HG02970 (cell line): ENCODE measurements at regions not wholly inside any gene's neighbourhood (a gene's known extent, or its start where the extent isn't known, plus 50 kb on each side); places are given as distances from the start of the nearest gene placed in this dataset.

Experiments used
- ATAC-seq: cut with Tn5 transposase; IDR thresholded peaks from one replicate; pipeline ENCODE4 v1.9.1; 2021; ENCODE audit warnings: mild to moderate bottlenecking, moderate library complexity, moderate number of reproducible peaks; ENCODE audit not compliant: unreplicated experiment, low FRiP score

DNA sequence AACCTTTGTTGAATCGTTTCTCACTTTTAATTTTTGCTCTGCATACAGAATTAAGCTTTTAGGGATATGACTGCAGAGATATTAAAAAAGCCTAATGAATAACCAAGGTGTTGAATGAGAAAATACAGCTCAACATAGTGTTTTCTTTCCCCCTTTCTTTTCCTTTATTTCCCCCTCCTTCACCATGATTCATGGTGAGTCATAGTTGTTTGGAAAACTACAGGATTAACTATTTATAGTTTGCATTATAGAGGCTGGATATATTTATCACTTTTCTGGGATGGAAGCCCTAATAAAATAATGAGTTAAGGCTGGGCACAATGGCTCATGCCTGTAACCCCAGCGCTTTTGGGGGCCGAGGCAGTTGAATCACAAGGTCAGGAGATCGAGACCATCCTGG, 115.0 kb downstream of the DNAJB9 start:
- ATAC-seq = no peak

DNA sequence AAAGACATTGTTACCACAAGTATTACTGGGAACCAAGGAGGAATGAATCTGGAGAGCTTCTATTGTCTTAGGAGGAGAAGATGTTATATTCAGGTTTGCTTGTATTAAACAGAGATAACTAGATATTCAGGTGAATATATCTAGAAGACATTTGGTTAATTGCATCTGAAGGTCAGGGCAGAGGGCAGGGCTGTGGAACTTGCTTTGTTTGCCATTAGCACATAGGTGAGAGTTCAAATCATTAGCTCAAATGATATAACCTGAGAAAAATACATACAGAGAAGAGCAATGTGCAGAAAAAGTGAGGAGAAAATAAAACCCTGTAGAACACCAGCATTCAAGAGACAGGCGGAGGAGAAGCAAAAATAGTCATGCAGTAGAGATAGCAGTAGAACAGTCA, 116.8 kb downstream of the DNAJB9 start:
- no peak for ATAC-seq

DNA sequence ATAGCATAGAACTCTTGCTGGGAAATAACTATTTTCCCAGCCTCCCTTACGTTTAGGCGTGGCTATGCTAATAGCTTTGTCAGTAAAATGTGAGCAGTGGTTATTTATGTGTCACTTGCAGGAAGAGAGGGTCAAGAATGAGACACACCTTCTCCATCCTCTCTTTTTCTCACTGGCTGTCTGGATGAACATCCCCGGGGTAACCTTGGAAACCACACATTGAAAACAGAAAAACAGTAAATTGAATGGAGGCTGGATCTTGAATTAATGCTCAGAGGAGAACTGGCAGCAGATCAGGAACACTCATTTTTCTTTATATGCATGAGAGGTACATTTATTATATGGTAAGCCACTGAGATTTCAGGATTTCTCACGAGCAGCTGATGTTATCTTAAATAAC, 127.6 kb downstream of the DNAJB9 start:
- no peak for ATAC-seq

DNA sequence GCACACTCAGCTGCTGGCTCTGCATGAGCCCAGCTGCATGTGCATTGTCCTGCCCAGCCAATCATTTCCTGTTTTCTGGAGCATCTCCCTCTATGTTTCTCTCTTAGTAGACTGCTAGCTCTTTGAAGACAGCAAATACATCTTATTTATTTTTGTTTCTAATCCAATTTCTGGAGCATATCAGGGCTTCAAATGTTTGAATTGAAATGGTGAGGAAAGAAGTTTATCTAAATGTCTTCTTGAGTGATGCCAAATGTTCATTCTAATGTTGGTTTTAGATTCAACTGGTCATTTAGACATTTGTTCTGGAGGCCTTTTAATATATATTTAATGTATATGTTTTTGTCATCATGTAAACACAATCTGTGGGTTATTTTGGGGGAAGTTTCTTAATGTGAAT, 141.9 kb downstream of the DNAJB9 start:
- no peak for ATAC-seq

DNA sequence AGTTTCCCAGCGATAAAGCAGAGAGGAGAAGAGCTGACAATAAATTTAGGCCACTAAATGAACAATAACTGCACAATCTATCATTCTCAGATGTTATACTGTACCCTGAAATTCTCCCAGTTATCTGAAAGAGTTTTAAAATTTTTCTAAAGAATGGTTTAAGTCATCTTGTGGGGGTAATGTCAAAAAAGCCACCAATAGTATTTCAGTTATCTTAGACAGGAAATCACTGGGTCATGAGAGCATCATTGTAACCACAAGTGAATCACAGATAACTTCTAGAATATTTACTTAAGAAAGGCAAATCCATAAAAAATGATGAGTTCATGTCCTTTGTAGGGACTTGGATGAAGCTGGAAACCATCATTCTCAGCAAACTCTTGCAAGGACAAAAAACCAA, 147.1 kb downstream of the DNAJB9 start:
- no peak for ATAC-seq

DNA sequence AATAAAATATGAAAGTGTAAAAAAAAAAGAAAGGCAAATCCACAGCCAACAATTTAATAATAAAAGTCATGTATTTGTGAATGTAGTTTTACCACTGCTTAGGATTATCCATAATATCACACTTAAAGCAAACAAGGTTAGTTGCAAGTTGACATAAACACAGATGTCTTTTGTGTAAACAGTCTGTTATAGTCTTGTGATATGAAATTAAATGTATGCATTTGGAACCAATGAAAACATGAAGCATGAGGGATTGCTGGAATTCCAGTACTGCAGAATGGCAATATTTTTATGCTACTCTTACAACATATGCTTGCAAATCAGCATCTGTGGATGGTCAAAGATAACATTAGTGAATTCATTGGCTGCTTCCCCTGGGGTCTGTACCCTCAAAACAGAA, 148.1 kb downstream of the DNAJB9 start:
- no peak for ATAC-seq

DNA sequence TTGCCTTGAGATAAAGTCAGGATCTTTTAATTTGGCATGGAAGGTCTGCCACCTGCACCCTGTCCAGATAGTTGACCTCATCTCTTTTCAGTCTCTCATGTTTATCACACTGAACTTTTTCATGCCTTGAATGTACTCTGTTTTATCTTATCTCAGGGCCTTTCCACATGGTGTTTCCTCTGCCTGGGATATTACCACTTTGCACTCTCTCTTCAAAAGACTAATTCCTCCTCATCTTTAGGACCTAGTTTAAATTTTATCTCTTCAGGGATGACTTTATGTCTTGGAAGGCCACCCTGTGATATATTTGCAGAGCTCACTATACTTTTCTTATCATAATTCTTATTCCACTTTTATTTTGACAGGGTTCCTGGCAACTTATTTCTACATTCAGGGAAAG, 150.0 kb downstream of the DNAJB9 start:
- no peak for ATAC-seq

DNA sequence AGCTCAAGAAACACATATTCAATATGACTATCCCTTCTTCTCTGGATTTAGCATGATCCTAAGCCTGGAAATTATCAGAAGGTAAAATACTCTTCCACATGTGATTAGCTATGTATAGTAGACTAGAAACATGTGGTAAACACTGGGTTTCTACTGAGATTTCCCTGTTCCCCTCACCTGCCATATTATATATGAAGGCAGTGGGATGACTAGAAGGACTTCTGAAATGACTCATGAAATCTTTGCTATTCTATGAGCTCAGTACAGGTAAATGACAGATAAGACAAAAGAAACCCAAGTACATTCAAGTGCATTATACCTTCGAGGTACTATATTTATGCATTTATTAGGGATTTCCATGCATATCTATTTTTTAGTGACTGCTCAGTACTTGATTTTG, 152.9 kb downstream of the DNAJB9 start:
- ATAC-seq = no peak

DNA sequence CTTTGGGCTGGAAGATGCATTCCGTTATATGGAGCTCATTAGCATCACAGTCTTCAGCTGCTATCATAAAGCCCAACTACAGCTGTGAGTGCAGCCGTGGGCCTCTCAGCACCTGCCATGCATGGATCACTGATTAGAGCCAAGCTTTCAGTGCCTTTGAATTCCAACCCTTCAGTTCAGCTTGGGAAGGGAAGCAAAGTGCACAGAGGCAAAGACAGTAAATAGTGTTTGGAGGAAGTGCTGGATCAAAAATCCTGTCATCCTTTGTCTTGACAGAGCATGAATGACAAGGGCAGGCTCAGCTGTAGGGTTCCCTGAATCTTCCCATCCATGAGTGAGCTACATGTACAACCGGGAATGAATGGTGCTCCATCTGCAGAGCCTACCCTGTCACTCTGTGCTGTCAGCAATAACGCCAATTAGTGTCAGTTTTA, 153.7 kb downstream of the DNAJB9 start:
- no peak for ATAC-seq

DNA sequence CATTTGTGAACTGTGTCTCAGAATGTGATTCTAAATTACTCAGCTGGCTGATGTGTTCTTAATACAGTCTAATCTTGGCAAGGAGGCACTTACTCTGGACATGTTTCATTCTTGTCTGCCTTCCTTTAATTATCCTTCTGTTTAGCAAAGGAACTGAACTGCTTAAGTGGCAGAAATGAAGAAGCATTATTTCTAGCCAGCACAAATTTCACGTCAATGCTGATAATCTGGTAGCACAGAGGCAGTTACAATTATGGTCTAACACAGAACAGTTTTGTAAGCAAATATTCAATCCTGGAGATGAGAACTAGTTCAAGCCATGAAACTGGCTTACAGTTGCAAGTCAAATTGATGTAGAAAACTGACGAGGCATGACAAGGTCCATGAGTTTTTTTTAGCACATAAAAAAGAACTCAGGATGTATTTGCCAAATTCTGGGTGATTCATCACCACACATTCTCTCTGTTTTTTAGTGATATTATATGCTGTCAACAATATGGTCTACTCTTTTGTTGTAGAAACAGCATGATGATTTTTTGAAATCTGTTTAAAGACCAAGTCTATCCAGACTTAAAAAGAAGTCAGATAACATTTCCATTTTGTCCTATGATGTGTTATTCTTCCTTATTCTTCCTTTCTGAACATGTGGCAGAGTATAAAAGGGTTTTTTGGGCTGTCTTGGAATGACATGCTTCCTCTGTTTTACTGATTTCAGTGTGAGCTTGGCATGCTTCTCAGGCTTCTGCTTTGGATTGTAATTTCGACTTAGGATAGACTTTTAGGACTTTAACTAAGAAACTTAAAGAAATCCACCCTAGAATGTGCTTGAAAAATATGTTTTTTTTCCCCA, 154.8 kb downstream of the DNAJB9 start:
- ATAC-seq = no peak

DNA sequence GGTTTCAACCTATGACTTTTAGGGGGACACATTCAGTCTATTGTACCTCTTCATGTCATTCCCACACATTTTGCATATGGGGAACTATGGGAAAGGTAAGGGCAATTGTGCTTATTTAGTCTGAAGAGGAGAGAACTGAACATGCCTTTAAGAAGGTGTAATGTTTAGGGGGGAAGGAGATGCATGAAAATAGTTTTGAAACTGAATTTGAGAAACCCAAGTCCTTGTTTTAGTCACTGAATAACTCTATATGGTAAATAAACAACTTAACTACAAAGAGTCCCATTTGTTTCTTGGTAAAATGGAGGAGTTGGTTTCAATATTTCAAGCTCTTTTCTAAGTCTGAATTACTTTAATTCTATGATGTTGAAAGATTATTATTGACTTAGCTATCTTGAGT, 166.1 kb downstream of the DNAJB9 start:
- ATAC-seq = no peak

DNA sequence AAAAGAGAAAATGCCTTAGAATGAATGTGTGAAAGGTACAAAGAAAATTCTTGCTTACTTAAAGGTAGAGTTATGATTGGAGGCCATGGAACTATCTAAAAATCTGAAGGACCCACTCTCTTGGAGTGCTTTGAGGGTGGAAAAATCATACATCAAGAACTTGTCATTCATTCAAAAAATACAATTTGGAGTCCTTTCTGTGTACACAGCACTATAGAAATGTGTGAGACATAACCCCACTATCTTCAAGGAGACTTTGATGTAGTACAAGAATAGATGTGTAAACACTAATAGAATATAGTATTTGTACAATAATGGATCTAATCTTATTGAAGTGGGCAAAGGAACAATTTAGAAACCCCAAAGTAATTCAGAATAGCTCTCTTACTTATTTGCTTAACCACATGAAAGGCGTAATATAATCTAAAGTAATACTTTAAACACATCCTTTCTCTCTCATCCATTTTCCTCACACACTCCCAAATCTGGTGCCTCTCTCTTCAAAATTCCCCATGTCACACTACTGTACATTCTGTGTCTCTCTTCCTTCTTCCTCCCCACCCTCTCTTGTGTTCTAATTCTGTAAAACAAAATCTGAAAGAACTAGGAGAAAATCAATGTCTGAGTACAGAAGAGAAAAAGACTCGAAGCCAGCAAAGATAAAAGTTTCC, 166.7 kb downstream of the DNAJB9 start:
- ATAC-seq = no peak

DNA sequence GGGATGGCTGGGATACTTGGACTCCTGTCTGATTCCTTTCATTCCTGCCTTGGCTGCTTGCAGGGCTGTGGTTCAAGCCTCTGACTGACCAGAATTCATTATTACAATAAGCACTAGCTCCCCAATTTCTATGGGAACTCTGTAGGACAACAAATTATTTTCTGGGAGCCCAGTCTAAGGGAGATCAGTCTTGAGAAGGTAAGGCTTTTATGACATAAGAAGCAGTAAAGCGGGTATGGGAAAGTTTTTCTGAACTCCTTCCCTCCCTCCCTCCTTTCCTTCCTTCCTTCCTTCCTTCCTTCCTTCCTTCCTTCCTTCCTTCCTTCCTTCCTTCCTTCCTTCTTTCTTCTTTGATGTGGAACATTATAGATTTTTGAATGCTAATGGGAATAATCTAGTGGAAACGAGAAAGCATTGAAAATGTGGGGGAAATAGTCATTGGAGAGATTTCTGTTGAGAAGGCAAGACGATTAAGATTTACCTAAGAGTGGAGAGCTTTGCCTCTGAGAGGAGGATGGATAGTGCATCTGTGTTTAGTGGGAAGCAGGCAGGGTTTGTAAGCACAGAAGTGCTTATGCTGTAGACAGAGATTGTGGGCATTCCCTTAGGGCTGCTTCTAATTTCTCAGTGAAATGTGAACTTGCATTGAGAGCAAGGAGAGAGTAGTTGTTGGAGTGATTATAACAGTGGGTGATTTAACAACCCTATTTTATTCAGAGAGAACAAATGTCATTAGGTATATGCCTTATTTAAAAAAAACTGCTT, 201.5 kb downstream of the DNAJB9 start:
- no peak for ATAC-seq

DNA sequence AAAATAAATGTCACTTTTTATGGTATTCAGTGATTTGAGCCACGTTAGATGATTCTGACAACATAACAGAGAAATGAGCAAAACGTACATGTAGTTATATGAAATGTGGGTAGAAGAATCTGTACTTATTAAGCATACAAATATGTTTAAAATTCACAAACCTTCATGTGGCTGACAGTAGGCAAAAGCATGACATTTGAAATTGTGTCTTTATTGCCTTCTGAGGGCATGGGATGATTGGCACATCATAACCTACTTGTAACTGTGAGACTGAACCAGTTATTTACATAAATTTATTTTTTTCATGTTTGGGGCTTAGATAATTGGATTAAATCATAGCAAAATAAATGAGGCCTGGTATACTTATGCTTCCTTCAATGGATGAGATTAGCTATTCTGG, 202.2 kb downstream of the DNAJB9 start:
- ATAC-seq = no peak

DNA sequence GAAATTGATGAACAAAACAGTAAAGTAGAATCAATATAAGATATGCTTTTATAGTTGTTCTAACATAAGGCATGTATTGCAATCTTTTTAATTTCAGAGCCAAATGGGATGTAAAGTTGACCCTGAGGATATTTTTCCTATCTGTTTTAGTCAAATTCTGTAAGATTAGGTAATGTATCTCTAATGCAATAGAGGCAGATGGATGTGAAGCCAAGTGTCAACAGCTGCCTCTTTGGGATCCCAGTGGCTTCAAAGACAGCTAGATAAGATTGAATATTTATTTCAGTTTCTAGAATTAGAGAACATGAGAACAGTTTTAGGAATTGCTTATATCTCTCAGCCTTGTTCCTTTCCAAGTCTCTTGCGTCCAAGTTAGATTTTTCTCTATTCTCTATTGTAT, 208.3 kb downstream of the DNAJB9 start:
- no peak for ATAC-seq

DNA sequence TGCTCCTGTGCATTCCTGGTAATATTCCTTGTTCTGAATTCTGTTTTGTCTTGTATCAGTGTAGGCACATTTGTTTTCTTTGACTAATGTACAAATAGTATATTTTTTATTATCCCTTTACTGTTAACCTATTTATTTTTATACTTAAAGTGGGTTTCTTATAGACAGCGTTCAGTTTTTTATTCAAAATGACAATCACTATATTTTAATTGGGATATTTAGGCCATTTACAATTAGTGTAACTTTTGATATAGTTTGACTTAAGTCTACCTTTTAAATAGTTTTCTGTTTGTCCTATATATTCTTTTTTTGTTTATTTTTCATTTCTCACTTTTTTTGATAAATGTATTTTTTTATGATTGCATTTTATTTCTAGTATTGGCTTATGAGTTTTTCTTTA, 219.8 kb downstream of the DNAJB9 start:
- ATAC-seq = no peak

DNA sequence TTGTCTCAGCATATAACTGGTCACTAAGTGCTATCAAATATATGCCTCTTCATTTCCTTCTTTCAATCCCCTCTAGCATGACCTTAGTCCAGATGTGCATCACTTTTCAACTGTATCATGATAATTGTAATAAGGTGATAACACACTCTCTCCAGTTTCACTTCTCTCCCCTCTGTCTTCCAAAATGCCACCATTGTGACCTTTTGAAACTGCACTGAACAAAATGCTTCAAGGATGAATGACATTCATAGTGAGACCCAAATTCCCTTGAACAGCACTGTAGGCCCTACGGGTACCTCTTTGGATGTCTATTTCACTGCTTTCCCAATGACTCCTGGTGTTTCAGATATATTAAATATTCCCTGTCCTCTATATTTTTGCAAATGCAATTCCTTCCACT, 224.8 kb downstream of the DNAJB9 start:
- no peak for ATAC-seq

DNA sequence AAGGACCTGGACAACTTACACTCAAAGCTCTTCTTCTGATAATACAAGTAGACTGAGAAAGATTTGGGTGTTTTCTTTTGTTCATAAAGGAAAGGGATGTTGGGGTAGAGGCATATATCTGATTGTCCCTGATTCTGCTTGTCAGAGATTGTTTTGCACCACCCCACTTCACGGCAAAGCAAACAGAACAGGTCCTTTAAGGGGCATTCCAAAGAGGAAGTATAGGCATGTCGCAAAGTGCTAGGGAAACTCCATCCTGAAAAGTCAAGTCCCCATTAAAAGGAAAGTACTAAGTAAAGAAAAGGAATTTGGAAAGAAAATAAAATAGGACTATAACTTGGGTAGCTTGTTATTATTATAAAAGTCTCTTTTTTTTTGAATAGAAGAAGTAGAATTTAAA, 233.0 kb downstream of the DNAJB9 start:
- no peak for ATAC-seq

DNA sequence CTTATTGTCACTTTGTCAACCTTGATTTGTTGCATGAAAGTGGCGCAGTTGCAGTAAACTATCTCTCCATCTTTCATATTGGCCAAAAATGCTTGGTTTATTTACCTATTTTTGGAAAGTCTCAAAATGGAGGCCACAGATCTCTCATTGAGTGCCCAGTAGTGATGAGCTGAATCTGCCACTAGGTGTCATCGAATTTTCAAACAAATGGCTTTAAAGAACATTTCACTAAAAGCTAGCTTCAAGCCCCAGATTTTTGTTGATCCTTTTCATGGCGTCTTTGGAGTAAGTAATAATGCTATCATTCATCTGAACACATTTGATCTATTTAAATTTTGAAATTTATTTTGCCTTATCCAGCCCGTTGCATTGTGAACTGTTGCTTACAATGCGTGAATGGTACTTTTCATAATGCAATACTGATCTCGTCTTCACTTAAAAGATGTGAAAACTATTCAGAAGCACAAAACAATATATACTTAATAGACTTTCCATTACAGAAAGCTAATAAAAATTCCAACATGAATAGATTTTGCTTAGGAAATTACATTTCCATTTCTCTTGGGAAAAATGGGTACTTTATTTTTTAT, 236.2 kb downstream of the DNAJB9 start:
- no peak for ATAC-seq

DNA sequence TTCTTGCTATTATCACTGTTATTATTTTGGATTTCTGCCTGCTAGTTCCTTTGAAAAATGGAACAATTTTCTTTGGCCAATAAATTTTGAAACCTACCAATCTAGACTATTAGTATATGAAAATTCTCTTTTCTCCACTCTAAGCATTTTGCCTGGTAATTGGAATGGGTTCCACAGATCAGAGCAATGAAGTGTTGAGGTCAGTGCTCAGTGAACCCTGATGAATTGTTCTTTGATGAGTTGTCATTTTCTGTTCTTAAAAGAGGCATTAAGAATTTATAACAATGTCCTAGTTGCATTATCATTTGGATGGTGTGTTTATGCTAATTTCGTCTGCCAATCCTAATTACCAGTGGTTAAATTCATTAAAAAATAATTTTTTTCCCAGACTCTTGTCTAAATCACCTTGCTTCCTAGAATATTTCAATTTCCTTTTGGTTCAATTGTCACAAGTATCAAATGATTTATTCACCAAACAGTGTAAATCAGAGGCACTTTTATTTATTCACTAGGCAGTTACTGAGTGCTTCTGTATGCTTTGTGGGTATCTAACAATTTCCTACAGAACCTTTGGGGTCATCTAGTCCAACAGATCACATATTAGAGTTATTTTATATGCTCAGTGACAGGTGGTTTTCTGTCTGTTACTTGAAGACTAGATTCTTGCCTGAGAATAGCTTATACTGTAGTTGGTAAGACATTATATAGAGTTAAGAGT, 239.0 kb downstream of the DNAJB9 start:
- ATAC-seq = no peak
